GM11168 (cell line): ENCODE measurements at regions not wholly inside any gene's neighbourhood (a gene's known extent, or its start where the extent isn't known, plus 50 kb on each side); places are given as distances from the start of the nearest gene placed in this dataset.

ENCODE experiments used
- in situ Hi-C: fragments of 300-500 bp; cut with MboI; formaldehyde crosslinking; loops from one replicate; pipeline ENCODE4 v1.12.0; 2022; ENCODE audit warnings: low sequenced_read_pairs; ENCODE audit not compliant: unreplicated experiment

GRCh38 chr12:30830751-30831150, 76.0 kb upstream of the CAPRIN2 start:
- in situ Hi-C loops, result loop anchor here (25.0 kb wide), 1 partner anchor 1293 kb away; no protein-coding TSS in a partner anchor

GRCh38 chr12:30829876-30830275, 75.1 kb upstream of the CAPRIN2 start:
- in situ Hi-C loops, result loop anchor here (25.0 kb wide), 1 partner anchor 1293 kb away; no protein-coding TSS in a partner anchor

- in situ Hi-C loops, result loop anchor here (25.0 kb wide), 1 partner anchor 1291 kb away; no protein-coding TSS in a partner anchor
Observed at GRCh38 chr12:30828686-30829085, 73.9 kb upstream of the CAPRIN2 start.

DNA sequence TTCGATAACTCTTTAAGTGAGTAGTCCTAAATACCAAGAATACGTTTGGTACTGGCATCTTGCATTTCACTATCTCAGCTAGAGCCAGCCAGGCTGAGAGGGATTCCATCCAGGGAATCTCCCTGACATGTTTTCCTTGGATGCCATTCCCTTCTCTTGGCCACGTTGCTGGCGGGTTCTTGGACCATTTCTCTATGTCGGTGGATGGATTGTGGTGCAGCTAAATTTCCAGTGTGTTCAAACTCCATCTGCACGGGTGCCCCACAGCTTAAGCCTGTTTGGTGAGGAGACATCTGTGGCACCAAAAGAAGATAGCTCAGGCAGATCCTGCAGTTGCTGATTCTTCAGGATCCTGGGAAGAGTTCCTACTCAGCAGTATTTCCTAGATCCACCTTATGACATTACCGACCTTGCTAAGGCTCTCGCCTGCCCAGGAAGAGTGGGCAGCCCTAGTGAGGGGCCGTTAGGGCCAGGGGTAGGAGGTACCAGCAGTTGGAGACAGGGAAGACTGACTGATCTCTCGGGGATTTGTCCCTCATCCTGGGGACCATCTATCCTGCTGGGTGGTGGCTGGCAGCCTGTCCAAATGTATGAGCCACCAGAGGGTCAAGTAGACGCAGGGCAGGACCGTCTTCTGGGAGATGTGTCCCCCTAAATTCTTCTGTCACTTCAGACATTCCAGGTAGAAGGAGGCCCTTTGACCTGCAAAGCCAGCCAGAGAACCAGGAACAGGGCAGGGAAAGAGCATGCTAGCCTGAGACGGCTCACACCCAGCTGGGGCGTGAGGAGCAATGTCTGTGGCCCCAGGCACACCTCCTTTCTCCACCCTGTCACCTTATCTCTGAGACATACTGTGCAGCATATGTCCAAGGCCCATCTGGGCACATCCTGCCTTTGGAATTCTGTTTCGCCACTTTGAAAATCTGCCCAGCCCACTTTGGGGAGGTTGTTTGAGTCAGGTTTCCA, 72.6 kb upstream of the CAPRIN2 start:
- in situ Hi-C loops, result loop anchor here (25.0 kb wide), 1 partner anchor 1290 kb away; no protein-coding TSS in a partner anchor

DNA sequence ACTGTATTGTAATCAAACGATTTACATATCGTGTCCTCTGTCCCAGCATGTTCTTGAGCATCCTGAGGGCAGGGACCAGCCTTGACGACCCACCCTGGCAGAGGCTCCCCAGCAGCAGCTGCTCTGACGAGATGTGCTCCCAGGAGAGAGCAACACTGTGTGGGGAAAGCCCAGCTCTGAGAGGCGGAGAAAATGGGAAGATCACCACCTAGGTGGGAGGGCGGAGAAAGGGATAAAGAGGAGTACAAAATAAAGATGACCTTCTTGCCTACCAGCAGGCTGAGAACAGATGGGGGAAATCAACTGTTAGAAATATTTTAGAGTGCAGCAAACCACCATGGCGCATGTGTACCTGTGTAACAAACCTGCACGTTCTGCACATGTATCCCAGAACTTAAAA, 71.5 kb upstream of the CAPRIN2 start:
- in situ Hi-C loops, result loop anchor here (25.0 kb wide), 1 partner anchor 1289 kb away; no protein-coding TSS in a partner anchor

DNA sequence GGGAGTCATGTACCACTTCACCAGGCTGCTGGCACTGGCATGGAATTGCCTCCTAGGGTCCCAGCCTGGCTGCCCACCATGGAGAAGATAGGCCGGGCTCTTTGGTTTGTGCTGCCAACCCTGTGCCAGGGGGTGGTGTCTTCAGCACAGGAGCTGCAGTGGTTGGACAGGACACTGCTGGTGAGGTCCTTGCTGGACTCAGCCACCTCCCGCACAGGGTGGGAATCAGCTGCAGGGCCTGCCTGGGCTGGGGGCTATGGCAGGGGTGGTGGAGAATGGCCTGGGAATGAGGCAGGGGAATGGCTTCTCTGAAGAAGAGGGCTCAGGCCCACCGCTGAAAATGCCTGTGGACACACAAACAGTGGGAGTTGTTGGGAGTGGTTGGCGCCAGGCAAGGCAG, 70.6 kb upstream of the CAPRIN2 start:
- in situ Hi-C loops, result loop anchor here (25.0 kb wide), 1 partner anchor 1288 kb away; no protein-coding TSS in a partner anchor

GRCh38 chr12:30824311-30824710, 69.6 kb upstream of the CAPRIN2 start:
- in situ Hi-C loops, result loop anchor here (25.0 kb wide), 1 partner anchor 512 kb away; no protein-coding TSS in a partner anchor

GRCh38 chr12:30823764-30824163, 69.0 kb upstream of the CAPRIN2 start:
- in situ Hi-C loops, result loop anchor here (25.0 kb wide), 1 partner anchor 511 kb away; no protein-coding TSS in a partner anchor

DNA sequence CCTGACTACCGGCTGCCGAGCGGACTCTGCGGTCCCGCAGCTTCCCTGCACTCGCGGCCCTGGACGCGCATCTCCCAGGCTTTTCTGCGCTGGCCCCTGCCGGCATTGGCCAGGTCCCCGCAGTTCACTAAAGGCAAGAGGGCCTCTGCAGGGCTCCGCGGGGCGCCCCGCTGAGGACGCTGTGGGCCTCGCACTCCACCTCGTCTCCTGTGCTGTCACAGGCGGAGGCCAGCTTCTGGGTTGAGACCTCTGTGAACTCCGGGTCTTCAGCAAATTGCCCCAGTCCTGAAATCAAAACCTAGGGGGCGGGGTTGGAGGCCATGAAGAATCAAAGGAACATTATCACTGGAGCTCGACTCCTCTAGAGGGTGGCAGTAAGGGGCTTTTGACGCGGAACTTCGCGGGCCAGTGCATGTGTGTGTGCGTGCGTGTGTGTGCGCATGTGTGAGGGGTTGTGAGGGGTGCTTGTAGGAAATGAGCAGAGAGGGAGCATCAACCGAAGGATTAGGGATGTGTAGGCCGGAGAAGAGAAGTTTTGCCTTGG, 68.5 kb upstream of the CAPRIN2 start:
- in situ Hi-C loops, result loop anchor here (25.0 kb wide), 1 partner anchor 511 kb away; no protein-coding TSS in a partner anchor

DNA sequence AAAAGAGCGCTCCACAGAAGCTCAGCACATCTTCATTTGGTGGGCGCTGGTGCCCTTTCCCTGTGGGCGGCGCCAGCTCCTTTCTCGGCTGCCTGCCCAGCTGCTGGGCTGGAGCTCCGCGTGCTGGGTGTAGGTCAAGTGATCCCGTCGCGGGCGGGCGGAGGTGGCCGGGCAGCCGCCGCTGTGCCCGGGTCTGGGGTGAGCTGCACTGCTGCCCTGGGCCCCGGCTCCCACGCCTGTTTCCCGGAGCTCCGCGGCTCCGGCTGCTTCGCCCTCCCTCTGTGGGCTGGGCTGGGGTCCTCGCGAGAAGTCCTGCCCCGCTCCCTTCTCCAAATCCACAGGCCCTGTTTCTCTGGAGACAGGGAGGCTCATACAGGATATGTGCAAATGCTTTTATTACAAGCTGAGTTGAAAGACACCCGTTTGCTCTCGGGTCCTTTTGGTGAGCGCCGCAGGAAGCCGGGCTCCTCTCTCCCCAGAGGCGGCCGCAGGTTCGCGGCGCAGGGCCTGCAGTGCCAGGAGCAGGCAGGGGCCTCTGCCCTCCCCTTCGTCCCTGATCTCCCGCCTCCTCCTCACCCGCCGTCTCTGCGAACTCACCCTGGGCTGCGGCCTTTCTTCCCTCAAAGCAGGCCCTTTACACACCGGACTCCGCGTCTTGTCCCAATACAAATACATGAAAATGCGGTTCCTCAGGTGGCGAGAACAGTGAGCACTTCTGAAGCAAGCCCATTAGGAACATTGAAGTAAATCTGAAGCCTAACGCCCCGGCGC, 67.8 kb upstream of the CAPRIN2 start:
- in situ Hi-C loops, result loop anchor here (25.0 kb wide), 1 partner anchor 510 kb away; no protein-coding TSS in a partner anchor

DNA sequence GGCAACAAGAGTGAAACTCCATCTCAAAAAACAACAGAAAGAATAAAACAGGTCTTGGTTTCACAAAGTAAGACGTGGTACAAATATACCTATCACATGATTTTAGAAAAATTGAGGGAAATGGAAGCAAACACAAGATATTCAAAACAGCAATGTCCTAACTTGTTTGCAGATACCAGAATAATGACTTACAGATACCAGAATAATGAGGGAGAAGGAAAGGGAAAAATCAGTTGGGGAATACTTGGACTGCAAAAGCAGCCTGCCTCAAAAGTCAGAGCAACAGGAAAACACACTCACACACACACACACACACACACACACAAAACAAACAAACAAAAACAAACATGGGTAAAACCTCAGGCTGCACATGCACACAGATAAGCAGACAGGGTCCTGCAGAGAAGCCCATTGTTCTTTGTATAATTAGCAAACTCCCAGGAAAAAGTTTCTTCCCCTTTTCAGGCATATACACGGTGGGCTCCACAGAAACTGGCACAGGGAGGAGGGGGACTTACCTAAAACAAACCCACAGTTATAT, 65.7 kb upstream of the CAPRIN2 start:
- in situ Hi-C loops, result loop anchor here (25.0 kb wide), 1 partner anchor 508 kb away; no protein-coding TSS in a partner anchor

- in situ Hi-C loops, result loop anchor here (25.0 kb wide), 1 partner anchor 506 kb away; no protein-coding TSS in a partner anchor
Observed at GRCh38 chr12:30818562-30818961, 63.8 kb upstream of the CAPRIN2 start.

DNA sequence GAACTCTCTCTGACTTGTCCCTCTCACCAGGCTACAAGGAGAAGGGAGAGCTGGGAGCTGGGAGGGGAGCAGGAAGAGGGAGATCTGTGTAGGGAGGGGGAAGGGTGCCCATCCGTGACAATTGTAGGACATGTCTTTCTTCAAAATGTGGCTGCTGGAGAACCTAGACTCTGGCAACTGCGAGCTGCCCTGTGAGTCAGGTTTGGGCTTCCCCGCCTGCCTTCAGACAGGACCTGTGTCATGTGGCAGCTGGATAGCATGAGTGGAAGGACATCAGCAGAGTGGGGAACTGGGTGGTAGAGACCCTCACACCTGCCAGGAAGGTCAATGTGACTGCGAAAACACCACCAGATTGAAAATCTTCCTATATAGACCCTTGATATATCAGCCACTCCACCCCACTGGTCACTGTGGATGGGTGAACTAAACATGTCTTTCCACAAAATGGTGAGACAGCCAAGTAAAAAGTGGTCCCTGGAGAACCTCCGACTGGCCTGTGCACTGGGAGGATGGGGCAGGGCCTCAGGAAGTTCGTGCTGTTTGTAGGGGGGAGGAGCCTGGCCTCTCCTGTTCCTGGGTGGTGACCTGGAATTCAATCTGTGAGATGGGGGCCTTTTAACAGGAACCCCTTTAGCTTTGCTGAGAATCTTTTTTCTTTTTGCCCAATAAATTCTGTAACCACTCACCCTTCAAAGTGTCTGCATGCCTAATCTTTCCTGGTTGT, 62.2 kb upstream of the CAPRIN2 start:
- in situ Hi-C loops, result loop anchor here (25.0 kb wide), 1 partner anchor 505 kb away; no protein-coding TSS in a partner anchor

- in situ Hi-C loops, result loop anchor here (25.0 kb wide), 1 partner anchor 502 kb away; no protein-coding TSS in a partner anchor
Observed at GRCh38 chr12:30814295-30814655, 59.5 kb upstream of the CAPRIN2 start.

- in situ Hi-C loops, result loop anchor here (25.0 kb wide), 1 partner anchor 501 kb away; no protein-coding TSS in a partner anchor
Observed at GRCh38 chr12:30813525-30814294, 59.0 kb upstream of the CAPRIN2 start.

DNA sequence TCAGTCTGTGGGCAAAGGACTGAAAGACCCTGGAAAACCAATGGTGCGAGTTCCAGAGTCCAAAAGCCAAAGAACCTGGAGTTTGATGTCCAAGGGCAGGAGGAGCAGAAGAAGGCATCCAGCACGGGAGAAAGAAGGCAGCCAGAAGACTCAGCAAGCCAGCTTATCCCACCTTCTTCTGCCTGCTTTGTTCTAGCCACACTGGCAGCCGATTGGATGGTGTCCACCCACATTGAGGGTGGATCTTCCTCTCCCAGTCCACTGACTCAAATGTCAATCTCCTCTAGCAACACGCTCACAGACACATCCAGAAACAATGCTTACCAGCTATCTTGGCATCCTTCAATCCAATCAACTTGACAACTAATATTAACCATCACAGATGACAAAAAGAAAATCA, 57.2 kb upstream of the CAPRIN2 start:
- in situ Hi-C loops, result loop anchor here (25.0 kb wide), 1 partner anchor 500 kb away; no protein-coding TSS in a partner anchor

DNA sequence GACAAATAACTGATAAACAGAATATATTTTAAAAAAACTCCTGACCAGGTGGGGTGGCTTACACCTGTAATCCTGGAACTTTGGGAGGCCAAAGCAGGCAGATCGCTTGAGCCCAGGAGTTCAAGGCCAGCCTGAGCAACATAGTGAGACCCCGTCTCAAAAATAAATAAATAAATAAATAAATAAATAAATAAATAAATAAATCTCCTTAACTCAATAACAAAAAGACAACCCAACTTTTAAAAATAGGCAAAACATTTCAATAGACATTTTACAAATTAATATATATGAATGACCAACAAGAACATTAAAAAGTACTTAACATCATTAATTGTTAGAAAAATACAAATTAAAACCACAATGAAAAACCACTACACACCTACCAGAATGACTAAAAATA, 56.2 kb upstream of the CAPRIN2 start:
- in situ Hi-C loops, result loop anchor here (25.0 kb wide), 1 partner anchor 499 kb away; no protein-coding TSS in a partner anchor

DNA sequence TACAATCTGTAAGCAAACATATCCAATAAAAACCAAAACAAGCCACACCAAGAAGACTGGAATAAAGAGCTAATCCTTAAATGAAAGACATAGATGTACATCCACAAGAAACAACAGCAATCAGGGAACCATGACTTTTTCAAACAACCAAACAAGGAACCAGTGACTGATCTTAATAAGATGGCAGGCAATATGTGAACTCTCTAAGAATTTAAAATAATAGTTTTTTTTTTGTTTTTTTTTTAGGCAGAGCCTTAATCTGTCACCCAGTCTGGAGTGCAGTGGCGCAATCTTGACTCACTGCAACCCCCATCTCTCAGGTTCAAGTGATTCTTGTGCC, 52.9 kb upstream of the CAPRIN2 start:
- in situ Hi-C loops, result loop anchor here (25.0 kb wide), 1 partner anchor 495 kb away; no protein-coding TSS in a partner anchor
